ACC112 (cell line): ENCODE measurements at regions not wholly inside any gene's neighbourhood (a gene's known extent, or its start where the extent isn't known, plus 50 kb on each side); places are given as distances from the start of the nearest gene placed in this dataset.

Experiments used
- H2AFZ ChIP-seq: fragments of 200-600 bp; sonication (generic); one replicate; pipeline ENCODE4 v1.6.0; 2017; ENCODE audit warnings: antibody characterized with exemption, low read length; ENCODE audit not compliant: unreplicated experiment
- H3K27ac ChIP-seq: fragments of 200-600 bp; sonication (generic); 2 replicates; pipeline ENCODE4 v1.5.1; 2014; ENCODE audit warnings: low read depth, mild to moderate bottlenecking, antibody characterized with exemption, low read length, moderate library complexity
- H3K27me3 ChIP-seq: fragments of 200-600 bp; sonication (generic); 2 replicates; pipeline ENCODE4 v1.6.1; 2014; ENCODE audit warnings: mild to moderate bottlenecking, antibody characterized with exemption, low read length, moderate library complexity, mixed read lengths; ENCODE audit not compliant: insufficient read depth
- H3K36me3 ChIP-seq: fragments of 200-600 bp; sonication (generic); 2 replicates; pipeline ENCODE4 v1.6.1; 2016; ENCODE audit warnings: mild to moderate bottlenecking, antibody characterized with exemption, low read length, moderate library complexity, mixed read lengths; ENCODE audit not compliant: insufficient read depth
- H3K4me1 ChIP-seq: fragments of 200-600 bp; sonication (generic); one replicate; pipeline ENCODE4 v1.6.1; 2016; ENCODE audit warnings: low read length, mixed read lengths; ENCODE audit not compliant: insufficient read depth, unreplicated experiment, control insufficient read depth
- H3K4me3 ChIP-seq: fragments of 200-600 bp; sonication (generic); 2 replicates; pipeline ENCODE4 v1.5.1; 2014; ENCODE audit warnings: mild to moderate bottlenecking, low read depth, low read length
- H3K79me2 ChIP-seq: fragments of 200-600 bp; sonication (generic); one replicate; pipeline ENCODE4 v1.6.0; 2016; ENCODE audit warnings: low read length; ENCODE audit not compliant: control insufficient read depth, unreplicated experiment, insufficient read depth

DNA sequence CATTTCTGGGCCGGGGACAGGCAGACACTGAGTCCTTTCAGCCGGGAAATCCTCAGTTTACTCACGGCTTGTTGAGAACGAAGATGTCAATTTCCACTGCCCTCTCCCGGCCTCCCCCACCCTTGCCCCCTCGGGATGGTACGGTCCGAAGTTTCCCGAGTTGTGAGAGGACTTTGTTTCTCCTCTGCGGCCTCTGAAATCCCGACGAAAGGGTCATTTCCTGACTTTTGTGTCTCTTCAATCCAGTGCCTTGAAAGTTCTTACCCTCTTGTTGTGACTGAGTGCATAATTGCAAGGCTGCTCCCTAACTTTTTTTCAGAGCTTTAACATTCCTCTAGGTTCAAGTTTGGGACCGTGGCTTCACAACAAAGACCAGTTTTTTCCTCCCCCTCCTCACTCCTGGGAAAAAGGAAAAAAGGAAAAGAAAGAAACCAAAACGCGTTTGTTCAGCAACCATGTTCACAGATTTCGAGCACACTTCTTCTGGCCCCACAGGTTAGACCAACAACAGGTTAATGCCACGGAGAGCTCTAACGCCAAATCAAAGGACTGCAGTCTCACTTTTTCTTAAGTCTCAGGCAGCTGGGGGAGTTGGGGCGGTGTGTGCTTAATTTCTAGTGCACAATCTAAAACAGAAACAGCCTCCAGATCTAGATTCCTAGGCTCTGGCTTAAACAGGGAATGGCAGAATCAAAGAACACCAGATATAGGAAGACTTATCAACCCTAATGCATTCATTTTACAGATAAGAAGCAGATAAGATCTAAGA lies 138.9 kb downstream of the TMCO5A start:
- no peaks in the 10 kb centered on the region for H3K36me3 ChIP-seq
- H3K27me3 ChIP-seq: no peaks in the 10 kb centered on the region
- peak overlapping the region; percentile 88 for H3K27ac ChIP-seq
- H3K79me2 ChIP-seq: peaks cover 3% of the 10 kb centered on the region
- peak overlapping the region; percentile 85 for H3K4me3 ChIP-seq
- peak overlapping the region; percentile 82 for H2AFZ ChIP-seq
- H3K4me1 ChIP-seq: peaks cover 47% of the 10 kb centered on the region

DNA sequence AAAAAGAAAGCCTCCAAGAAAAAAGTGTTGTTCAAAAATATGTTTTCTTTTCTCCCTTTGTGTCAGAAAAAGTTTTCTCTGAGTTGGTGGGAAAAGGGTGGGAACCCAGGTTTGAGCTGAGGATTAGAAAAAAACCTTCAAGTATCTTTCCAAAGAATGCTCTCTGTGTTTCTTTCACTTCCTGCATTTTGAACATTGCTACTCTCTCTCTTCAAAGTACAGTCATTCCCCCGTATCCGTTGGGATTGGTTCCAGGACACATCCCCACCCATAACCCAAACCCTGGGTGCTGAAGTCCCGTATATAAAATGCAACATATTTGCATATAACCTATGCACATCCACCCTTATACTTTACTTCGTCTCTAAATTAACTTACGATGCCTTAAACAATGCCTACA lies 139.6 kb downstream of the TMCO5A start:
- Histone ChIP-seq H2AFZ (peak overlapping the region; percentile 82), H3K4me1 (peaks cover 46% of the 10 kb centered on the region)

DNA sequence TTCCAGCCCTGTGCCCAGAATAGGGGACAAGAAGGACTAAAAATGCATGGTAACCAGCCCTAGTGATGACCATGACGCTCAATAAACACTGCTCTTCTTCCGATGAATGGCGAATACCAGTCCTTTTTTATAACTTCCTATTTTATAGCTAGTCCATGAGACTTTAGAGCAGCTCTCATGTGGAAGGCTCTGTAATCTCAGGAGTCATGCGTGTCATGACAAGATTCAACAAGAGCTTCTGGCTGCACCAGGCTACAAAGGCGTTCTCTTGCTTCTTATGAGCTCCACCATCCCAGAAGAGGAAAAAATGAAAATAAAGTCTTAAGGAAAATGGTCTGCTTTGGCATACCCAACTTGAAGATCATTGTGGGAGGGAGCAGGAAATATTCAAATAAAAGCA lies 141.0 kb downstream of the TMCO5A start:
- Histone ChIP-seq H3K79me2 (peaks cover 3% of the 10 kb centered on the region), H2AFZ (no peak overlapping the region), H3K36me3 (no peaks in the 10 kb centered on the region), H3K4me3 (no peak overlapping the region), H3K4me1 (peaks cover 36% of the 10 kb centered on the region), H3K27me3 (no peaks in the 10 kb centered on the region), H3K27ac (no peak overlapping the region)

More for the DNA sequence above, 139.6 kb downstream of the TMCO5A start:
- H3K36me3 ChIP-seq: no peaks in the 10 kb centered on the region
- H3K27me3 ChIP-seq: no peaks in the 10 kb centered on the region
- peaks cover 3% of the 10 kb centered on the region for H3K79me2 ChIP-seq
- H3K4me3 ChIP-seq: peak overlapping the region; percentile 85
- peak overlapping the region; percentile 88 for H3K27ac ChIP-seq

DNA sequence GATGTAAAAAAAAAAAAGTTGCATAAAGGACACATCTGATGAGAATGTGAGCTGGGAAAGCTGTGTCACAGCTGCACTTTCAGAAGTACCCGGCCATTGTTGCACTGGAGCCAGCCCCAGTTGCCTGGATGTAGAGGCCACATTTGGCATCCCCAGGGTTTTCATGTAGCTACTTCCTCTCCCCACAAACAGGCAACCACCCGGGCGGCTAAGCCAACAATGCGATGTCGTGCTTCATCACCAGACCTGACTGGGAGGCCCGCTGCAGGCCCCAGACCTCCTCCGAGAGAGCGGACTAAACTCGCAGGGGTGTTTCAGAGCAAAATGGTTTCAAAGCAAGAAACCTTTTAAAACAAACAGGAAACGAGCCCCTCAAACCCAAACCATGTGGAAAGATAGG lies 142.3 kb downstream of the TMCO5A start:
- Histone ChIP-seq H3K27ac (no peak overlapping the region), H3K27me3 (no peaks in the 10 kb centered on the region), H3K36me3 (no peaks in the 10 kb centered on the region), H3K79me2 (peaks cover 2% of the 10 kb centered on the region), H3K4me3 (no peak overlapping the region), H2AFZ (no peak overlapping the region), H3K4me1 (peaks cover 27% of the 10 kb centered on the region)

DNA sequence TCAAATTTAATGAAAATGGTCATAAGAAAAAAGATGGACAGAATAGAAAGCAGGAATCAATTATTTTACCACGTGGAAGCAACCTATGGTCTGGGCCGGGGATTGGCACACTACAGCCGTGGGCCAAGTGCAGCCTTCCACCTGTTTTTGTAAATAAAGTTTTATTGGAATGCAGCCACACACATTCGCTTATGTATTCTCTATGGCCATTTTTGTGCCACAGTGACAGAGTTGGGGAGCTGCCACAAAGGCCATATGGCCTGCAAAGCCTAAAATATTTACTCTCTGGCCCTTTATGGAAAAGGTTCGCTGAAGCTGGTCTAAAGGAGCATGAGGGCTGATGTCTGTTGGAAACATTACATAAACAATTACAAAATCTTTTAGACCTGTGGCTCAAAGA lies 144.8 kb downstream of the TMCO5A start:
- Histone ChIP-seq H3K79me2 (no peaks in the 10 kb centered on the region), H3K27me3 (no peaks in the 10 kb centered on the region), H2AFZ (no peak overlapping the region), H3K27ac (no peak overlapping the region), H3K36me3 (no peaks in the 10 kb centered on the region), H3K4me1 (peaks cover 15% of the 10 kb centered on the region), H3K4me3 (no peak overlapping the region)

DNA sequence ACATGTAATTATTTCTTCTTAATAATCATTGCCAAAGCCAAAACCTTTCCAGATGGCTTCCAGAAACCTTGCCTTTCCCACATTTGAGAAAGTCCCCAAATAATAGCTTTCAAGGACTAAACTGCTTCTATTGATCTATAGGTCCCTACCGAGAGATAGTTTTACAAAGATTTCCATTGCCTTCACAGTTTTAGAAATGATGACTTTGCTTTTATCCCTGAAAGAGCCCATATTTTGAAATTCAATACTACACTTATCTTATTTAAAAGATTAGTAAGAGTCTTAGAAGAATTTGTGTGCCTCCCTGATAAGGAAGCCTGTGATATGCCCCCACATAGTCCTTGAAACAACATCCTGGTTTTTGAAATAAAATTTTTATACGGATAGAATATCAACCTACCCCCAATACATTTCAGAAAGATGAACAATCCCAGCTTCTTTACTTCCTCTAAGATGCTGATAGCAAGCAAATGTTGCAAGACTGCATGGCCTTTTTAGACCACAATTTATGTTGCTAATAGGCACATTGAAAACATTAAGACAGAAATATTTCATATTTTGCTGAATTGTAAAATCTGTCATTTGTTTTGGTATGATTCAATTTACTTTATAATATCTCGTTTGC lies 146.3 kb downstream of the TMCO5A start:
- H3K79me2 ChIP-seq: no peaks in the 10 kb centered on the region
- no peaks in the 10 kb centered on the region for H3K27me3 ChIP-seq
- no peaks in the 10 kb centered on the region for H3K36me3 ChIP-seq
- H3K4me1 ChIP-seq: peaks cover 22% of the 10 kb centered on the region
- H3K4me3 ChIP-seq: no peak overlapping the region
- peak overlapping the region; percentile 42 for H2AFZ ChIP-seq
- no peak overlapping the region for H3K27ac ChIP-seq

DNA sequence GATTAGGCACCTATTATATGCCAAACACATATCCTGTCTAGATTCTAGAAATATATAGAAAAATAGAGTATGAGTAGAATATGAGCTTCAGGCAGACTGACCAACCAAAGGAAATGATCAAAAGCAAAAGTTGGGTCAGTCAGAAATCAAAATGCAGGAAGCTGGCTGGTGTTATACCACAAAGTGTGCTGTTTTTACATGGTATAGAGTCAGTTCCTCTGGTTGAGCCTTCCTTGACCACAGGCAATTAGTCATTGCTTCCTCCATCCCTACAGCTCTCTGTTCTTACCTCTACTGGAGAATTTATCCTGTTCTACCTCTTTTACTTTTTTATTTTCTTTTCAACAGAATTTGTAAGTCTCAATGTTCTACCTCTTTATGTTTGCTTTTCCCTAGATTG lies 149.8 kb downstream of the TMCO5A start:
- no peak overlapping the region for H3K4me3 ChIP-seq

DNA sequence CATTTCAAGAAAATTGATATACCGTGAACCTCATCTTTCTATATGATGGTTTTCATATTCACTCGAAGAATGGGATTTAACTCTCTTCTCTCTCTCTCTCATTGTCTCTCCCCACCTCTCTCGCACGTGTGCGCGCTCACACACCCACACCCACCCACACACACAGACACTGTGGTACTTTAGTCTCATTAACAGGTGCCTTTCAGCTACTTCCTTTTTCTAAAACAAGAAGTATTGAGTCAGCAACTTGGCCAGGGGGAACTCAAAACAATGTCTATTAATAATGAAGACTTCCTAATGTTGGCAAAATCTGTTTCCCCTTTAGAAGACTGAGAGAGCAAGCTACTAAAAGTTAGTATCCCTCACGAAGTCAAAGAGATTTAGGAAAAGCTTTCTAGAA lies 150.7 kb downstream of the TMCO5A start:
- no peaks in the 10 kb centered on the region for H3K36me3 ChIP-seq
- no peak overlapping the region for H2AFZ ChIP-seq
- H3K4me3 ChIP-seq: no peak overlapping the region
- no peak overlapping the region for H3K27ac ChIP-seq
- H3K27me3 ChIP-seq: no peaks in the 10 kb centered on the region
- peaks cover 18% of the 10 kb centered on the region for H3K4me1 ChIP-seq
- no peaks in the 10 kb centered on the region for H3K79me2 ChIP-seq

More for the DNA sequence above, 149.8 kb downstream of the TMCO5A start:
- H3K27ac ChIP-seq: no peak overlapping the region
- no peaks in the 10 kb centered on the region for H3K79me2 ChIP-seq
- H3K27me3 ChIP-seq: no peaks in the 10 kb centered on the region
- peaks cover 18% of the 10 kb centered on the region for H3K4me1 ChIP-seq
- H2AFZ ChIP-seq: no peak overlapping the region
- H3K36me3 ChIP-seq: no peaks in the 10 kb centered on the region

DNA sequence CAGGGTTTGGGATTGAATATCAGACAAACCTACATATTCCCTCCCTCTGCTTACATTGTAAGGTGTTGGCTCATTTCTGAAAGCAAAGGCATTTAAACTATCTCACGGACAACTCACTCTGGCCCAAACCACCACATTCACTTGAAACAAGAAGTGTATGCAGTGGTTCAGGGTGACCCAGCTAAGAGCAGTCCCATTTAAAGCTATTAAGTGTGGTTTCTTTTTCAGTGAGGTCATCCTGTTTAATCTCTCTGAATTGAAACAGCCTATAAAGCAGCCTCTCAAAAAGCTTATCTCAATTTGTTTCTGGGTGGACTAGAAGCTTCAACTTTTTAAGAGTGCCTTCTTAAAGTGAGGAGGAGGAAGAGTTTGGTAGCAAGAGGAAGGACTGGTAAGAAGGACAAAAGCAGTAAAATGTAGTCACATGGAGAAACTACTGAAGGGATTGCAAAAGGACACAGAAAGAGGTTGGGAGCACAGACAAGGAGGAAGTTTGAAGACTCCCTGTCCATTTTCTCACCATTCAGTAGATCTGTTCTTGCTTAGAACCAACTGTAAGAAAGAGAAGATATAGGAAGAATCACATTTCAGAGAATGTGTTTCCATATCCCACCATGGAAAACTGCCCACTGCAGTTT lies 151.6 kb downstream of the TMCO5A start:
- peak overlapping the region; percentile 28 for H2AFZ ChIP-seq
- H3K27me3 ChIP-seq: no peaks in the 10 kb centered on the region
- no peaks in the 10 kb centered on the region for H3K36me3 ChIP-seq
- no peaks in the 10 kb centered on the region for H3K79me2 ChIP-seq
- H3K27ac ChIP-seq: no peak overlapping the region
- H3K4me3 ChIP-seq: no peak overlapping the region
- H3K4me1 ChIP-seq: peaks cover 14% of the 10 kb centered on the region

DNA sequence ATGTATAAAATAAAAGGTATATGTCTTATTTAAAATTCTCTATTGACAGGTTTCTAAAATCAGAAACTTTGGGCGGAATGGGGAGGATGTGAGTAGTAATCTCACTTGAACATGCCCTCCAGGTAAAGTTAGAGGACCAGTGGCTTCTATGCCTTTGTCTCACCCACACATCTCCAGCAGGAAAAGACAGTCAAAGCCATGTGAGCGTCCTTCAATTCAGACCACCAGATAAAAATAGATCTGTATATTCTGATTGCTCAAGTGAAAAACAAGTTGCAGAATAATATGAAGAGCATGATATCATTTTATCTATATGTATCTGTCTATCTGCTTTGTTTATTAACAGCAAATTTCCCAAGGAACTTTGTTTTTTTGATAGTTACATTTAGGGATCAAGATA lies 152.2 kb downstream of the TMCO5A start:
- Histone ChIP-seq H3K27ac (no peak overlapping the region), H3K27me3 (no peaks in the 10 kb centered on the region), H3K36me3 (no peaks in the 10 kb centered on the region), H2AFZ (no peak overlapping the region), H3K4me3 (no peak overlapping the region), H3K79me2 (no peaks in the 10 kb centered on the region), H3K4me1 (peaks cover 13% of the 10 kb centered on the region)

DNA sequence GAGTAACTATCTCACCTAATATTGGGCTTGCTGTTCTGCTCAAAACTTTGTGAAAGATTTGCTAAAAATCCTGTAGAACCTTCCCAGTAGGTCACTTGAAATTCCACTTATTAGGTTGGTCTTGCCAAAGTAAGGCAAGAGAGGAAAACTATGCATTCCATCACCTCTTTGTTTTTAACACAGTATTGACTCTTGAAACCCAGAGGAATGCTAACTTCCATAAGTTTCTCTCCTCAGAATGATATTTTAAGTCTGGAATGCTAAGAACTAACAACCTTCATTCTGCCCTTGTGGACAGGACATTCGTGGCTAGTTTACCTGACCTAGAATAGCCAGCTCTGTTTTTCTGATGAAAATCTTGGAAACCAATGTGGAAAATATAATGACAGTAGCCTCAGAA lies 154.5 kb downstream of the TMCO5A start:
- no peaks in the 10 kb centered on the region for H3K36me3 ChIP-seq
- H3K27me3 ChIP-seq: no peaks in the 10 kb centered on the region
- H3K4me1 ChIP-seq: peaks cover 11% of the 10 kb centered on the region
- no peak overlapping the region for H3K27ac ChIP-seq
- H3K79me2 ChIP-seq: no peaks in the 10 kb centered on the region
- no peak overlapping the region for H3K4me3 ChIP-seq
- no peak overlapping the region for H2AFZ ChIP-seq
